Esophagus squamous epithelium (tissue), 5 donors: ENCODE measurements at regions not wholly inside any gene's neighbourhood (a gene's known extent, or its start where the extent isn't known, plus 50 kb on each side); places are given as distances from the start of the nearest gene placed in this dataset.

Source experiments
- DNase-seq: peaks from one replicate; lab custom pipeline; 2025; lab: John Stamatoyannopoulos, UW
- H3K27ac ChIP-seq, 4 donors: fragments of 200-600 bp; sonication (generic); one replicate each; pipeline ENCODE4 v1.5.1; 2016 to 2019; ENCODE audit warnings: mild to moderate bottlenecking in 1 of 4
- H3K27me3 ChIP-seq, 4 donors: fragments of 200-600 bp; sonication (generic); 1 replicate in 3 of 4; 2 replicates in 1 of 4; pipeline versions ENCODE4 v1.5.1 to v1.6.0; 2017 to 2021; ENCODE audit warnings: antibody characterized with exemption in 1 of 4
- H3K36me3 ChIP-seq, 3 donors: fragments of 200-600 bp; sonication (generic); one replicate each; pipeline ENCODE4 v1.5.1; 2016 to 2019
- H3K4me1 ChIP-seq, 3 donors: fragments of 200-600 bp; sonication (generic); one replicate each; pipeline ENCODE4 v1.5.1; 2017 to 2019
- H3K4me3 ChIP-seq, 4 donors: fragments of 200-600 bp; sonication (generic); 1 replicate in 3 of 4; 2 replicates in 1 of 4; pipeline ENCODE4 v1.5.1; 2016 to 2019; ENCODE audit warnings: mild to moderate bottlenecking in 2 of 4, moderate library complexity in 1 of 4
- H3K9me3 ChIP-seq, 3 donors: fragments of 200-600 bp; sonication (generic); one replicate each; pipeline ENCODE4 v1.5.1; 2016 to 2019
- CTCF ChIP-seq, 6 experiments: fragments of 450-650 bp in 4 of 6; fragments of 200-600 bp in 2 of 6; sonication (generic) in 2 of 6; IDR thresholded peaks; one replicate each; pipeline ENCODE4 v1.5.1; 2016 to 2019; ENCODE audit warnings: antibody characterized with exemption in 6 of 6, mild to moderate bottlenecking in 4 of 6, moderate library complexity in 4 of 6
- POLR2A ChIP-seq, 4 donors: fragments of 450-650 bp; IDR thresholded peaks; one replicate each; pipeline ENCODE4 v1.6.1; 2017; ENCODE audit warnings: antibody characterized with exemption in 4 of 4, mild to moderate bottlenecking in 4 of 4, moderate library complexity in 3 of 4
- WGBS, 2 donors: methylation state at CpG; one replicate each; pipeline ENCODE4 v1.1.5; 2018; 5-methylcytosine and 5-hydroxymethylcytosine counted together
- intact Hi-C: fragments of 100-400 bp; cut with DNase I; formaldehyde crosslinking; loops from one replicate; pipeline ENCODE4 v1.15.0; 2022
- donor health status: DM: yes; HTN: yes; CAD: no.

GRCh38 chr15:97893967-97894366 lies 66.5 kb upstream of the ARRDC4 start:
- WGBS, 2 donors, result 30 to 33% methylated on average over 5 of the region's 5 CpGs
- Histone ChIP-seq H3K27ac (no peak overlapping the region), H3K4me1 (peaks cover 0 to 10% (median 0%) of the 10 kb centered on the region in 3 donors), H3K4me3 (no peak overlapping the region), H3K27me3 (no peaks in the 10 kb centered on the region), H3K36me3 (no peaks in the 10 kb centered on the region), H3K9me3 (no peaks in the 10 kb centered on the region)
- intact Hi-C loops, result no loop called here
- TF ChIP-seq POLR2A (IDR thresholded peaks at IDR 0.05), result no peak
- TF ChIP-seq CTCF (IDR thresholded peaks at IDR 0.05), result no peak
- DNase-seq, result no peak

GRCh38 chr15:97899981-97900380 lies 60.5 kb upstream of the ARRDC4 start:
- Histone ChIP-seq H3K27me3 (peaks cover 0 to 30% (median 0%) of the 10 kb centered on the region in 4 donors), H3K4me3 (no peak overlapping the region), H3K4me1 (peaks cover 0 to 25% (median 5%) of the 10 kb centered on the region in 3 donors), H3K9me3 (no peaks in the 10 kb centered on the region), H3K36me3 (no peaks in the 10 kb centered on the region), H3K27ac (no peak overlapping the region)
- 59 to 70% methylated on average over 5 of the region's 5 CpGs for WGBS, 2 donors
- intact Hi-C loops, result no loop called here
- no peak for DNase-seq
- no peak for TF ChIP-seq POLR2A (IDR thresholded peaks at IDR 0.05)
- no peak for TF ChIP-seq CTCF (IDR thresholded peaks at IDR 0.05)

GRCh38 chr15:97902140-97902780 lies 58.2 kb upstream of the ARRDC4 start:
- no peak for DNase-seq
- WGBS, 2 donors, result 40 to 57% methylated on average over 8 to 10 of the region's 10 CpGs
- Histone ChIP-seq H3K27ac (no peak overlapping the region), H3K4me1 (peaks cover 0 to 25% (median 5%) of the 10 kb centered on the region in 3 donors), H3K36me3 (no peaks in the 10 kb centered on the region), H3K27me3 (peaks cover 0 to 50% (median 0%) of the 10 kb centered on the region in 4 donors), H3K9me3 (no peaks in the 10 kb centered on the region), H3K4me3 (no peak overlapping the region)
- TF ChIP-seq CTCF (IDR thresholded peaks at IDR 0.05) (no peak), POLR2A (IDR thresholded peaks at IDR 0.05) (no peak)
- intact Hi-C loops, result no loop called here

- intact Hi-C loops, result no loop called here
- no peak overlapping the region for H3K4me3 ChIP-seq
- TF ChIP-seq CTCF (IDR thresholded peaks at IDR 0.05), result no peak
- TF ChIP-seq POLR2A (IDR thresholded peaks at IDR 0.05), result no peak
Measured at GRCh38 chr15:97903560-97903959, 56.9 kb upstream of the ARRDC4 start.

GRCh38 chr15:97903971-97904572 lies 56.4 kb upstream of the ARRDC4 start:
- Histone ChIP-seq H3K4me3 (no peak overlapping the region), H3K9me3 (no peaks in the 10 kb centered on the region), H3K27me3 (peaks cover 0 to 50% (median 0%) of the 10 kb centered on the region in 4 donors), H3K36me3 (no peaks in the 10 kb centered on the region), H3K27ac (no peak overlapping the region), H3K4me1 (peaks cover 0 to 21% (median 5%) of the 10 kb centered on the region in 3 donors)
- intact Hi-C loops, result no loop called here
- 2 to 11% methylated on average over 2 to 19 of the region's 26 CpGs for WGBS, 2 donors
- DNase-seq, result no peak
- TF ChIP-seq CTCF (IDR thresholded peaks at IDR 0.05), result peak; percentile 46 to 79 (median 59)
- TF ChIP-seq POLR2A (IDR thresholded peaks at IDR 0.05), result no peak

More at GRCh38 chr15:97903560-97903959, 56.9 kb upstream of the ARRDC4 start:
- no peak overlapping the region for H3K27ac ChIP-seq
- whole genome bisulfite sequencing, 2 donors, result 48 to 58% methylated on average over 3 of the region's 3 CpGs
- no peak for DNase-seq
- no peaks in the 10 kb centered on the region for H3K36me3 ChIP-seq
- H3K4me1 ChIP-seq, result peaks cover 0 to 25% (median 5%) of the 10 kb centered on the region in 3 donors
- no peaks in the 10 kb centered on the region for H3K9me3 ChIP-seq
- peaks cover 0 to 50% (median 0%) of the 10 kb centered on the region in 4 donors for H3K27me3 ChIP-seq
